ENCODE measurements at regions not wholly inside any gene's neighbourhood (a gene's known extent, or its start where the extent isn't known, plus 50 kb on each side); places are given as distances from the start of the nearest gene placed in this dataset.

GRCh38 chr7:1292972-1293830 lies 60.5 kb downstream of the UNCX start:
- TF ChIP-seq CTCF (conservative IDR thresholded peaks at IDR 0.05; ENCODE audit: low read length) (no peak), EZH2phosphoT487 (IDR thresholded peaks at IDR 0.05; ENCODE audit: borderline replicate concordance, low read depth, low read length) (no peak)
- Histone ChIP-seq H3K9me2 (ENCODE audit: insufficient read depth, low read length) (no peaks in the 10 kb centered on the region), H3K27ac (ENCODE audit: low read depth, low read length, poor library complexity, severe bottlenecking) (no peak overlapping the region), H3K79me2 (ENCODE audit: insufficient read depth, low read depth, low read length) (no peaks in the 10 kb centered on the region), H3K4me1 (ENCODE audit: insufficient read depth, low read length, poor library complexity, severe bottlenecking) (no peaks in the 10 kb centered on the region), H4K20me1 (ENCODE audit: insufficient read depth, low read length) (no peaks in the 10 kb centered on the region), H3K36me3 (ENCODE audit: insufficient read depth, low read length) (no peaks in the 10 kb centered on the region), H3K4me3 (ENCODE audit: low read depth, low read length, poor library complexity, severe bottlenecking) (no peak overlapping the region), H3K4me2 (ENCODE audit: low read length) (no peak overlapping the region), H3K9me3 (ENCODE audit: low read length) (no peaks in the 10 kb centered on the region), H2AFZ (ENCODE audit: low read length) (no peak overlapping the region)
- POLR2A ChIA-PET = no interaction called here
- intact Hi-C loops (cut with micrococcal nuclease; ENCODE audit: unreplicated experiment) = no loop called here
- no TSS peak for BruUV-seq (replicated peaks)
- CTCF ChIA-PET (ENCODE audit: unreplicated experiment) = no interaction called here
- DNase-seq (ENCODE audit: low spot score) = no peak

DNA sequence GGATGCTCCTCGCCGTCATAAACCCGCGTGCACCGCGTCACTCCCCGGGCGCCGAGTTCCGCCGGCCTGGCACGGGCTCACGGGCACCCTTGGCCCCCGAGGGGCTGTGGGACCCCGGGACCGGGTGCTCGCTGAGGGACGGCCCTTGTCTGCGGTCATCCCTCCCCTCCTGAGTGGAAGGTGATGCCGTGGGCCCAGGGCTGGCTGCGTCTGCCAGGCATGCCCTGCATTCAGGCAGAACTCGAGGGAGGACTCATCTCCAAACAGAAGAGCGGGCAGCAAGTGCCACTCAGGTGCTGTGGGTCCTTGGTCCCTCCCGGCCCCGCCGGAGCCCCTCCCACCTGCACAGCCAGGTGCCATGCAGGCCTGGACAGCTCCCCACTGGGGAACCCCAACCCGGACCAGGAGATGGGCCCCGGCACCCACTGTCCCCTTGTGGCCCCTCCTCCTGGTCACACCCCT lies 61.3 kb downstream of the UNCX start:
- CTCF ChIA-PET (ENCODE audit: unreplicated experiment) = no interaction called here
- POLR2A ChIA-PET = no interaction called here
- H3K4me3 ChIP-seq (ENCODE audit: low read depth, low read length, poor library complexity, severe bottlenecking) = no peak overlapping the region
- no peak for TF ChIP-seq EZH2phosphoT487 (IDR thresholded peaks at IDR 0.05; ENCODE audit: borderline replicate concordance, low read depth, low read length)
- TF ChIP-seq CTCF (conservative IDR thresholded peaks at IDR 0.05; ENCODE audit: low read length) = no peak
- H3K27ac ChIP-seq (ENCODE audit: low read depth, low read length, poor library complexity, severe bottlenecking) = no peak overlapping the region
- intact Hi-C loops (cut with micrococcal nuclease; ENCODE audit: unreplicated experiment) = no loop called here
- H4K20me1 ChIP-seq (ENCODE audit: insufficient read depth, low read length) = no peaks in the 10 kb centered on the region
- H3K36me3 ChIP-seq (ENCODE audit: insufficient read depth, low read length) = no peaks in the 10 kb centered on the region
- no peaks in the 10 kb centered on the region for H3K79me2 ChIP-seq (ENCODE audit: insufficient read depth, low read depth, low read length)
- DNase-seq (ENCODE audit: low spot score) = no peak
- no peaks in the 10 kb centered on the region for H3K4me1 ChIP-seq (ENCODE audit: insufficient read depth, low read length, poor library complexity, severe bottlenecking)
- BruUV-seq (replicated peaks) = no TSS peak
- H3K4me2 ChIP-seq (ENCODE audit: low read length) = no peak overlapping the region
- no peaks in the 10 kb centered on the region for H3K9me3 ChIP-seq (ENCODE audit: low read length)
- no peak overlapping the region for H2AFZ ChIP-seq (ENCODE audit: low read length)
- no peaks in the 10 kb centered on the region for H3K9me2 ChIP-seq (ENCODE audit: insufficient read depth, low read length)

DNA sequence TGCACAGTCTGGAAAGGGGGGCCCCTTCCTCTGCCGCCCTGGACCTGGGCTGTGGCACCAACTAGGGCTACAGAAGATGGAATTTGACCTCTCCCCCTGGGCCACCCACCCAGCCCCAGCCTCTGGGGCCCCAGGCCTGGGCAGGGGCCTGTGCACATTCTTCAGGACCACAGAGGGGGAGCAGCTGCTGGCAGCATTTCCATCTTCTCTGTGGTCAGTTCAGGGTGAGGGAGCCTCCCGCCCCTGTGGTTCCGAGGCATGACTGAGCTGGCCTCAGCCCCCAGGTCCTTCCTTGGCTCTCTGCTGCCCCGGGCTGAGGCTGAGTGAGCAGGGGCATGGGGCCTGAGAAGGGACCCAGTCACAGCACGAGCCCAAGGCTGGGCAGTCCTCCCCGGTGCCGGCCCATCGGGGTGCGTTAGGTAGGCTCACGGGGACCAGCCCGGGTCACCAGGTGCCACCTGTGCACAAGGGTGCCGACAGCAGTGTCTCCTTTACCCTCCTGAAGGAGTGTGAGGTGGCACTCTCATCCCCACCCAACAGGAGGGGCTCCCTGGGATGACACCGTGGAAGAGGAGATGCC lies 63.2 kb downstream of the UNCX start:
- POLR2A ChIA-PET = no interaction called here
- Histone ChIP-seq H3K9me2 (ENCODE audit: insufficient read depth, low read length) (no peaks in the 10 kb centered on the region), H3K36me3 (ENCODE audit: insufficient read depth, low read length) (no peaks in the 10 kb centered on the region), H3K9me3 (ENCODE audit: low read length) (no peaks in the 10 kb centered on the region), H2AFZ (ENCODE audit: low read length) (no peak overlapping the region), H3K4me1 (ENCODE audit: insufficient read depth, low read length, poor library complexity, severe bottlenecking) (no peaks in the 10 kb centered on the region), H4K20me1 (ENCODE audit: insufficient read depth, low read length) (no peaks in the 10 kb centered on the region), H3K4me2 (ENCODE audit: low read length) (no peak overlapping the region), H3K79me2 (ENCODE audit: insufficient read depth, low read depth, low read length) (no peaks in the 10 kb centered on the region), H3K4me3 (ENCODE audit: low read depth, low read length, poor library complexity, severe bottlenecking) (no peak overlapping the region), H3K27ac (ENCODE audit: low read depth, low read length, poor library complexity, severe bottlenecking) (no peak overlapping the region)
- no TSS peak for BruUV-seq (replicated peaks)
- CTCF ChIA-PET (ENCODE audit: unreplicated experiment) = no interaction called here
- TF ChIP-seq CTCF (conservative IDR thresholded peaks at IDR 0.05; ENCODE audit: low read length) (no peak), EZH2phosphoT487 (IDR thresholded peaks at IDR 0.05; ENCODE audit: borderline replicate concordance, low read depth, low read length) (no peak)
- intact Hi-C loops (cut with micrococcal nuclease; ENCODE audit: unreplicated experiment) = no loop called here
- DNase-seq (ENCODE audit: low spot score) = no peak
